ENCODE measurements at regions not wholly inside any gene's neighbourhood (a gene's known extent, or its start where the extent isn't known, plus 50 kb on each side); places are given as distances from the start of the nearest gene placed in this dataset.
A peak's percentile ranks its signal among the peaks of the same experiment; 100 is the strongest.

- peaks cover 40% of the 10 kb centered on the region for H3K4me1 ChIP-seq (replicated peaks; ENCODE audit: insufficient read depth)
- peak in 1 of 2 experiments; percentile 67 for DNase-seq
- peaks cover 35% of the 10 kb centered on the region for H3F3A ChIP-seq (ENCODE audit: insufficient read depth, low read depth)
- no peaks in the 10 kb centered on the region for H3K36me3 ChIP-seq (ENCODE audit: low read depth)
- intact Hi-C loops (cut with micrococcal nuclease; ENCODE audit: unreplicated experiment) = no loop called here
- ChIA-PET POLR2A (ENCODE audit: unreplicated experiment) (no interaction called here), CTCF (interaction anchor here (0.5 kb wide), 1 partner anchor 14 kb away, joined by 3 read pairs; no protein-coding TSS in a partner anchor)
- no peaks in the 10 kb centered on the region for H3K9me2 ChIP-seq (ENCODE audit: insufficient read depth)
- no peaks in the 10 kb centered on the region for H3K27me3 ChIP-seq (ENCODE audit: insufficient read depth, low read depth)
- no peaks in the 10 kb centered on the region for H4K20me1 ChIP-seq (ENCODE audit: insufficient read depth)
- no peak overlapping the region for H3K27ac ChIP-seq
- no peak overlapping the region for H2AFZ ChIP-seq
- no peaks in the 10 kb centered on the region for H3K9me3 ChIP-seq (ENCODE audit: insufficient read depth, low read depth)
- no peak overlapping the region for H3K4me3 ChIP-seq
- no peaks in the 10 kb centered on the region for H3K79me2 ChIP-seq (ENCODE audit: low read depth)
- peak overlapping the region; percentile 23 for H3K4me2 ChIP-seq
- BruUV-seq (replicated peaks) = no TSS peak
- TF ChIP-seq, protein P1, sequence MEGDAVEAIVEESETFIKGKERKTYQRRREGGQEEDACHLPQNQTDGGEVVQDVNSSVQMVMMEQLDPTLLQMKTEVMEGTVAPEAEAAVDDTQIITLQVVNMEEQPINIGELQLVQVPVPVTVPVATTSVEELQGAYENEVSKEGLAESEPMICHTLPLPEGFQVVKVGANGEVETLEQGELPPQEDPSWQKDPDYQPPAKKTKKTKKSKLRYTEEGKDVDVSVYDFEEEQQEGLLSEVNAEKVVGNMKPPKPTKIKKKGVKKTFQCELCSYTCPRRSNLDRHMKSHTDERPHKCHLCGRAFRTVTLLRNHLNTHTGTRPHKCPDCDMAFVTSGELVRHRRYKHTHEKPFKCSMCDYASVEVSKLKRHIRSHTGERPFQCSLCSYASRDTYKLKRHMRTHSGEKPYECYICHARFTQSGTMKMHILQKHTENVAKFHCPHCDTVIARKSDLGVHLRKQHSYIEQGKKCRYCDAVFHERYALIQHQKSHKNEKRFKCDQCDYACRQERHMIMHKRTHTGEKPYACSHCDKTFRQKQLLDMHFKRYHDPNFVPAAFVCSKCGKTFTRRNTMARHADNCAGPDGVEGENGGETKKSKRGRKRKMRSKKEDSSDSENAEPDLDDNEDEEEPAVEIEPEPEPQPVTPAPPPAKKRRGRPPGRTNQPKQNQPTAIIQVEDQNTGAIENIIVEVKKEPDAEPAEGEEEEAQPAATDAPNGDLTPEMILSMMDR (conservative IDR thresholded peaks at IDR 0.05) = no peak
- no peak for TF ChIP-seq EZH2 (IDR thresholded peaks at IDR 0.05; ENCODE audit: low read depth)
Observed at GRCh38 chr20:50399917-50400704, 110.1 kb upstream of the PTPN1 start.

GRCh38 chr20:50400705-50401586 is 109.2 kb upstream of the PTPN1 start:
- H3K27me3 ChIP-seq (ENCODE audit: insufficient read depth, low read depth) = no peaks in the 10 kb centered on the region
- H2AFZ ChIP-seq = no peak overlapping the region
- H3K79me2 ChIP-seq (ENCODE audit: low read depth) = no peaks in the 10 kb centered on the region
- CTCF ChIA-PET = interaction anchor here (0.5 kb wide), 1 partner anchor 13 kb away, joined by 3 read pairs; no protein-coding TSS in a partner anchor
- H3K9me3 ChIP-seq (ENCODE audit: insufficient read depth, low read depth) = no peaks in the 10 kb centered on the region
- no peak overlapping the region for H3K4me3 ChIP-seq
- no peak for TF ChIP-seq EZH2 (IDR thresholded peaks at IDR 0.05; ENCODE audit: low read depth)
- TF ChIP-seq, protein P1 (conservative IDR thresholded peaks at IDR 0.05) = no peak
- peaks cover 40% of the 10 kb centered on the region for H3K4me1 ChIP-seq (replicated peaks; ENCODE audit: insufficient read depth)
- no peaks in the 10 kb centered on the region for H3K36me3 ChIP-seq (ENCODE audit: low read depth)
- H4K20me1 ChIP-seq (ENCODE audit: insufficient read depth) = no peaks in the 10 kb centered on the region
- DNase-seq = no peak
- intact Hi-C loops (cut with micrococcal nuclease; ENCODE audit: unreplicated experiment) = no loop called here
- peaks cover 35% of the 10 kb centered on the region for H3F3A ChIP-seq (ENCODE audit: insufficient read depth, low read depth)
- BruUV-seq (replicated peaks) = no TSS peak
- no peak overlapping the region for H3K4me2 ChIP-seq
- POLR2A ChIA-PET (ENCODE audit: unreplicated experiment) = interaction anchor here (0.6 kb wide), 1 partner anchor 26 kb away, joined by 10 read pairs; no protein-coding TSS in a partner anchor
- no peak overlapping the region for H3K27ac ChIP-seq
- H3K9me2 ChIP-seq (ENCODE audit: insufficient read depth) = no peaks in the 10 kb centered on the region

DNA sequence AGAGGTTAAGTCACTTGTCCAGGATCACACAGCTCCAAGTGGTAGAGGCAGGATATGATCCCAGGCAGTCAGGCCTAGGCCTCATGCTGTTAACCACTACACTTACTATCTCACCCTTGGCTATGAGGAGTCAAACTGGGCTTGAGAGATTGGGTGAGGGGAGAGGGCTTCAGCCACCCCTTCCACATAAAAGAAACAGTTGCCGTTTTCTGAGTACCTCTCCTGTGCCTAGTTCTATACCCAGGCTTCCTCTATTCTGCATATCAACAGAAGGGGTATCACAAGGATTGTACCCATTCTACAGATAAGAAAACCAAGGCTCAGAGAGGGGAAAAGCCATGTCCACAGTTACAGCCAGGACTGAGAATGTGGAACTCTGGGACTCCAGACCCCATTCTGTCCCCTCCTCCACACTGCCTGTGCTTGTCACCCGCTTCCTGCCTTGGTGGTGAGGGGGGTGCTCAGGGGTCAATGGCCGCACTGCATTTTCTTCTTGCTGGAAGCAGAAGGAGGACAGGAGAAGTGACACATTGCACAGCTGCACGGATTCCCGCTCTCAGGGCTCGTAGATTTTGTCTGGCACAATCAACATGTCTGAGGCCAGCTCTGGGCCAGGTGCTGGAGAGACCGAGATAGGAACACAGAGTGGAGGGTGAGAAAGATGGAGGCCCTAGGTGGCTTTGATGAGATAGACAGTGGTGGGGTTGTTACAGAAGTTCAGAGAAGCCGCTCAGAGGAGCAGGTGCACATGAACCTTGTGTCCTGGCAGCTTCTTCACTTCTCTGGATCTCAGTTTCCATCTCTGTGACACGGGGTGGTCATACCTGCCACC is 108.4 kb upstream of the PTPN1 start:
- no peaks in the 10 kb centered on the region for H4K20me1 ChIP-seq (ENCODE audit: insufficient read depth)
- intact Hi-C loops (cut with micrococcal nuclease; ENCODE audit: unreplicated experiment) = no loop called here
- H3K36me3 ChIP-seq (ENCODE audit: low read depth) = no peaks in the 10 kb centered on the region
- H3K9me3 ChIP-seq (ENCODE audit: insufficient read depth, low read depth) = no peaks in the 10 kb centered on the region
- ChIA-PET CTCF (no interaction called here), POLR2A (ENCODE audit: unreplicated experiment) (interaction anchor here (0.6 kb wide), 1 partner anchor 25 kb away, joined by 10 read pairs; no protein-coding TSS in a partner anchor)
- no peaks in the 10 kb centered on the region for H3K27me3 ChIP-seq (ENCODE audit: insufficient read depth, low read depth)
- H3K4me1 ChIP-seq (replicated peaks; ENCODE audit: insufficient read depth) = peaks cover 40% of the 10 kb centered on the region
- no peak for TF ChIP-seq EZH2 (IDR thresholded peaks at IDR 0.05; ENCODE audit: low read depth)
- TF ChIP-seq, protein P1 (conservative IDR thresholded peaks at IDR 0.05) = no peak
- H3K79me2 ChIP-seq (ENCODE audit: low read depth) = no peaks in the 10 kb centered on the region
- H3K27ac ChIP-seq = no peak overlapping the region
- H3F3A ChIP-seq (ENCODE audit: insufficient read depth, low read depth) = peaks cover 35% of the 10 kb centered on the region
- no peak for DNase-seq
- BruUV-seq (replicated peaks) = no TSS peak
- H2AFZ ChIP-seq = no peak overlapping the region
- no peak overlapping the region for H3K4me3 ChIP-seq
- no peak overlapping the region for H3K4me2 ChIP-seq
- H3K9me2 ChIP-seq (ENCODE audit: insufficient read depth) = no peaks in the 10 kb centered on the region

Measured in PC-9 (cell line).